Skin of body (tissue), 1 donor: ENCODE measurements at regions not wholly inside any gene's neighbourhood (a gene's known extent, or its start where the extent isn't known, plus 50 kb on each side); places are given as distances from the start of the nearest gene placed in this dataset.

Experiments
- DNase-seq: peaks from one replicate; lab custom pipeline; 2025; lab: John Stamatoyannopoulos, UW

GRCh38 chr7:116145245-116145852 lies 65.0 kb upstream of the TES start:
- DNase-seq: no peak

GRCh38 chr7:116148108-116148507 lies 62.2 kb upstream of the TES start:
- no peak for DNase-seq

- DNase-seq: no peak
Measured at GRCh38 chr7:116148626-116149025, 61.7 kb upstream of the TES start.

GRCh38 chr7:116150588-116150987 lies 59.8 kb upstream of the TES start:
- DNase-seq: no peak

- DNase-seq: no peak
Measured at GRCh38 chr7:116152276-116152675, 58.1 kb upstream of the TES start.

GRCh38 chr7:116153050-116153449 lies 57.3 kb upstream of the TES start:
- DNase-seq: no peak

- DNase-seq: no peak
Measured at GRCh38 chr7:116159711-116160110, 50.6 kb upstream of the TES start.
